ENCODE measurements at regions not wholly inside any gene's neighbourhood (a gene's known extent, or its start where the extent isn't known, plus 50 kb on each side); places are given as distances from the start of the nearest gene placed in this dataset.

DNA sequence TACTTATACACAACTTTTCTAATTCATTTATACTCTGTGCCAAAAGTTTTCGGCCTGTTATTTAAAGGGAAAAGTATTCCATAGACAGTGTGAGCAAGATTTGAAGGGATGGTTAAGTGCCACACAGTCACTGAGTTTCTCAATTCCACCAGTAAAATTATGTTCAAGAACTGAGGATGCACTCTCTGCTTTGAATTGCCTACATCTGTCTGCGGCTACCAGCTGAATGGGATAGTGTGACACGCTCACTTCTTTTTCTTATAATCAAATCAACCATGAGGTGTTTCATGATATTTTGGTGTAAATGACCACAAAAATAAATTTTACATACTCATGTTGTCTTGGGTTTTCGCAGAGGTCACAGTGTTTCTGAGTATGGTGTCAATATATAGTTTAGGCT lies 218.4 kb upstream of the TMEM161B start:
- Mint-ChIP-seq H3K27me3 (ENCODE audit: low read depth, unreplicated experiment) (no peaks in the 10 kb centered on the region), H3K4me1 (ENCODE audit: low read depth, unreplicated experiment) (no peaks in the 10 kb centered on the region), H3K36me3 (ENCODE audit: low read depth, unreplicated experiment) (no peaks in the 10 kb centered on the region), H3K9me3 (ENCODE audit: unreplicated experiment) (no peaks in the 10 kb centered on the region), H3K4me3 (ENCODE audit: unreplicated experiment) (no peak overlapping the region), H3K27ac (ENCODE audit: unreplicated experiment) (no peak overlapping the region)
- TF ChIP-seq CTCF (IDR thresholded peaks at IDR 0.05; ENCODE audit: insufficient read depth, low read depth, low read length) (no peak), EZH2 (IDR thresholded peaks at IDR 0.05; ENCODE audit: insufficient read depth, low read length) (no peak)
- Histone ChIP-seq H3K27ac (ENCODE audit: low read depth, low read length) (no peak overlapping the region), H3K27me3 (ENCODE audit: insufficient read depth, low read length) (no peaks in the 10 kb centered on the region), H3K79me2 (ENCODE audit: insufficient read depth, low read length) (no peaks in the 10 kb centered on the region), H3K4me3 (ENCODE audit: insufficient read depth, low read depth, low read length) (no peak overlapping the region), H3K4me2 (ENCODE audit: low read length) (no peak overlapping the region), H3K9me3 (ENCODE audit: insufficient read depth, low read depth, low read length) (no peaks in the 10 kb centered on the region), H2AFZ (ENCODE audit: low read depth, low read length) (no peak overlapping the region), H3K9ac (ENCODE audit: low read length) (no peak overlapping the region), H3K36me3 (ENCODE audit: insufficient read depth, low read length) (no peaks in the 10 kb centered on the region), H3K4me1 (ENCODE audit: insufficient read depth, low read length) (no peaks in the 10 kb centered on the region), H4K20me1 (ENCODE audit: insufficient read depth, low read length) (no peaks in the 10 kb centered on the region)
- DNase-seq (ENCODE audit: low read depth), result no peak
- no peak for FAIRE-seq

DNA sequence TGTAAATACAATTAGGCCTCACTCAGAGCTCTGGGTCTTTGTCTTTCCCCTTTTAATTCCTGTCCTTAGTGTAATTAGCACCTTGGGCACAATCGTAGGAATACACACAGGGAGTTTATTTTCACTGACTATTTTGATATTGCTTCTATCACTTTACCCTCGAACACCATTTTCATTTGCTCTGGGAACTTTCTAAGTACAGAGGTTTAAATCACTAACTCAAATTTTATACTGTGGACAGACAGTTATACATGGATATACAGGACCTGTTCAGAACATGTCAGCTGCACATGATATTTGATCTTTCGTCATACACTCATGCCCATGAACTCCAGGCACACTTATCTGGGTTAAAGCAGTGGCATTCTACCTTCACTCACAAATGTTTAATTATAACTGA lies 217.8 kb upstream of the TMEM161B start:
- FAIRE-seq (no peak), DNase-seq (ENCODE audit: low read depth) (no peak)
- no peak overlapping the region for H3K27ac Mint-ChIP-seq (ENCODE audit: unreplicated experiment)
- H3K4me3 Mint-ChIP-seq (ENCODE audit: unreplicated experiment), result no peak overlapping the region
- Histone ChIP-seq H2AFZ (ENCODE audit: low read depth, low read length) (no peak overlapping the region), H3K9ac (ENCODE audit: low read length) (no peak overlapping the region), H3K27me3 (ENCODE audit: insufficient read depth, low read length) (no peaks in the 10 kb centered on the region), H3K27ac (ENCODE audit: low read depth, low read length) (no peak overlapping the region), H3K79me2 (ENCODE audit: insufficient read depth, low read length) (no peaks in the 10 kb centered on the region), H4K20me1 (ENCODE audit: insufficient read depth, low read length) (no peaks in the 10 kb centered on the region), H3K36me3 (ENCODE audit: insufficient read depth, low read length) (no peaks in the 10 kb centered on the region), H3K4me1 (ENCODE audit: insufficient read depth, low read length) (no peaks in the 10 kb centered on the region), H3K9me3 (ENCODE audit: insufficient read depth, low read depth, low read length) (no peaks in the 10 kb centered on the region), H3K4me2 (ENCODE audit: low read length) (no peak overlapping the region), H3K4me3 (ENCODE audit: insufficient read depth, low read depth, low read length) (no peak overlapping the region)
- TF ChIP-seq CTCF (IDR thresholded peaks at IDR 0.05; ENCODE audit: insufficient read depth, low read depth, low read length) (no peak), EZH2 (IDR thresholded peaks at IDR 0.05; ENCODE audit: insufficient read depth, low read length) (no peak)
- no peaks in the 10 kb centered on the region for H3K4me1 Mint-ChIP-seq (ENCODE audit: low read depth, unreplicated experiment)
- no peaks in the 10 kb centered on the region for H3K36me3 Mint-ChIP-seq (ENCODE audit: low read depth, unreplicated experiment)
- no peaks in the 10 kb centered on the region for H3K9me3 Mint-ChIP-seq (ENCODE audit: unreplicated experiment)
- H3K27me3 Mint-ChIP-seq (ENCODE audit: low read depth, unreplicated experiment), result no peaks in the 10 kb centered on the region

DNA sequence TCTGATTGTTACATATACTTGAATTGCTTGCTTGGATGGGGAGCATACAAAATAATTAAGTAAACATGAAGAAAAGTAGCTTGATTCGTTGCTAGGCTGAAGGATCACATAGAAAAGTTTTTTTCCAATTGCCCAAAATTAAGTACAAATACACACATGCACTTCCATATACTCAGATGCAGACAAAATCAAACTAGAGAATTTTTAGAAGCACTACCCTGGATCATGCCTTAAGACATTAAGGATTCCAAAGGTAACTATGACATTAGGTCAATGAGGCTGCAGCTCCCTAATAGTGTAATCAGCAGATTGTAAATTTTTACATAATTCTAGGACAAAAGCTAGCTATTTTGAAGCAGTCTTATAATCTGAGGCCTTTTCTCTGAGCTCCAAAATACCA lies 216.9 kb upstream of the TMEM161B start:
- Histone ChIP-seq H3K36me3 (ENCODE audit: insufficient read depth, low read length) (no peaks in the 10 kb centered on the region), H3K79me2 (ENCODE audit: insufficient read depth, low read length) (no peaks in the 10 kb centered on the region), H3K4me2 (ENCODE audit: low read length) (no peak overlapping the region), H3K9ac (ENCODE audit: low read length) (no peak overlapping the region), H3K27ac (ENCODE audit: low read depth, low read length) (no peak overlapping the region), H3K27me3 (ENCODE audit: insufficient read depth, low read length) (no peaks in the 10 kb centered on the region), H3K4me3 (ENCODE audit: insufficient read depth, low read depth, low read length) (no peak overlapping the region), H2AFZ (ENCODE audit: low read depth, low read length) (no peak overlapping the region), H3K9me3 (ENCODE audit: insufficient read depth, low read depth, low read length) (no peaks in the 10 kb centered on the region), H4K20me1 (ENCODE audit: insufficient read depth, low read length) (no peaks in the 10 kb centered on the region), H3K4me1 (ENCODE audit: insufficient read depth, low read length) (no peaks in the 10 kb centered on the region)
- H3K4me1 Mint-ChIP-seq (ENCODE audit: low read depth, unreplicated experiment), result no peaks in the 10 kb centered on the region
- no peak for TF ChIP-seq EZH2 (IDR thresholded peaks at IDR 0.05; ENCODE audit: insufficient read depth, low read length)
- TF ChIP-seq CTCF (IDR thresholded peaks at IDR 0.05; ENCODE audit: insufficient read depth, low read depth, low read length), result no peak
- H3K27me3 Mint-ChIP-seq (ENCODE audit: low read depth, unreplicated experiment), result no peaks in the 10 kb centered on the region
- DNase-seq (ENCODE audit: low read depth) (no peak), FAIRE-seq (no peak)
- no peaks in the 10 kb centered on the region for H3K36me3 Mint-ChIP-seq (ENCODE audit: low read depth, unreplicated experiment)
- no peak overlapping the region for H3K4me3 Mint-ChIP-seq (ENCODE audit: unreplicated experiment)
- H3K9me3 Mint-ChIP-seq (ENCODE audit: unreplicated experiment), result no peaks in the 10 kb centered on the region
- H3K27ac Mint-ChIP-seq (ENCODE audit: unreplicated experiment), result no peak overlapping the region
